Activated T-helper 2 cell treated with anti-CD3 and anti-CD28 coated beads, Interferon-gamma antibody, Interleukin-2, Interleukin-4, amounts not matched to agents 10 μg/mL and 5 μg/mL and 100 μg/mL, durations not matched to agents 14 hours and 24 hours and 36 hours (primary cell): ENCODE measurements at regions not wholly inside any gene's neighbourhood (a gene's known extent, or its start where the extent isn't known, plus 50 kb on each side); places are given as distances from the start of the nearest gene placed in this dataset.

Experiments used
- DNase-seq: peaks from one replicate; pipeline ENCODE4 v3.0.0; 2021; ENCODE audit warnings: low spot score
- H3K27ac Mint-ChIP-seq: one replicate; pipeline ENCODE4 v1.8.0; 2021; ENCODE audit warnings: mixed read lengths
- H3K27me3 Mint-ChIP-seq: one replicate; pipeline ENCODE4 v1.8.0; 2021; ENCODE audit warnings: low read depth, mixed read lengths
- H3K36me3 Mint-ChIP-seq: one replicate; pipeline ENCODE4 v1.8.0; 2021; ENCODE audit warnings: low read depth, mixed read lengths
- H3K4me1 Mint-ChIP-seq: one replicate; pipeline ENCODE4 v1.8.0; 2021; ENCODE audit warnings: low read depth, mixed read lengths
- H3K4me3 Mint-ChIP-seq: one replicate; pipeline ENCODE4 v1.8.0; 2021; ENCODE audit warnings: low read depth, mild to moderate bottlenecking, moderate library complexity, mixed read lengths
- H3K9me3 Mint-ChIP-seq: one replicate; pipeline ENCODE4 v1.8.0; 2021; ENCODE audit warnings: mixed read lengths
- intact Hi-C: fragments of 100-400 bp; cut with micrococcal nuclease; formaldehyde crosslinking; loops from one replicate; pipeline ENCODE4 v1.15.1; 2023

- H3K36me3 Mint-ChIP-seq, result no peaks in the 10 kb centered on the region
- H3K27me3 Mint-ChIP-seq, result no peaks in the 10 kb centered on the region
- H3K27ac Mint-ChIP-seq, result no peak overlapping the region
- no peaks in the 10 kb centered on the region for H3K9me3 Mint-ChIP-seq
- intact Hi-C loops, result no loop called here
- no peaks in the 10 kb centered on the region for H3K4me1 Mint-ChIP-seq
- H3K4me3 Mint-ChIP-seq, result no peak overlapping the region
- DNase-seq, result no peak
These were observed 128.9 kb upstream of the TARS1 start for GRCh38 chr5:33311893-33312292.

- no peaks in the 10 kb centered on the region for H3K27me3 Mint-ChIP-seq
- no peaks in the 10 kb centered on the region for H3K9me3 Mint-ChIP-seq
- H3K4me1 Mint-ChIP-seq, result no peaks in the 10 kb centered on the region
- no peak overlapping the region for H3K4me3 Mint-ChIP-seq
- no peak for DNase-seq
- H3K27ac Mint-ChIP-seq, result no peak overlapping the region
- intact Hi-C loops, result no loop called here
- H3K36me3 Mint-ChIP-seq, result no peaks in the 10 kb centered on the region
These were observed 127.9 kb upstream of the TARS1 start for GRCh38 chr5:33312571-33313549.

DNA sequence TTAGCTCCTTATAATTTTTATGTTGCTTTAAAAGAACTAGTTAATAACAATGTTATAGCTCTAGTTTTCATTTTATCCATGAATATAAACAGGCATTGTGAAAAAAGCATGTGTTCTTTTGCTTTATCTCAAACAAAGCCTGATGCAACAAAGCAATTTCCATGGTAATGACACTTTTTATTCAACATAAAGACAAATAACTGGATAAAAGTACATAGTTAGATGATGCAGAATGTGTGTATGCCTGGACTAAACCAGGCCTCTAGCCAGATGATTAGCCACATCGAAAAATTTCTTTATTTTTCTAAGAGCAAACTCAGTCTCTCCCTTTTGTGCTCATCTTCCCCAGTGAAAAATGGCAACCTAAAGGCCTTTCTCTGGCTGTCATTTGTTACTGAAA is 125.6 kb upstream of the TARS1 start:
- no peak overlapping the region for H3K27ac Mint-ChIP-seq
- no peaks in the 10 kb centered on the region for H3K4me1 Mint-ChIP-seq
- no peak for DNase-seq
- no peak overlapping the region for H3K4me3 Mint-ChIP-seq
- H3K36me3 Mint-ChIP-seq, result no peaks in the 10 kb centered on the region
- H3K9me3 Mint-ChIP-seq, result no peaks in the 10 kb centered on the region
- H3K27me3 Mint-ChIP-seq, result no peaks in the 10 kb centered on the region
- intact Hi-C loops, result no loop called here

DNA sequence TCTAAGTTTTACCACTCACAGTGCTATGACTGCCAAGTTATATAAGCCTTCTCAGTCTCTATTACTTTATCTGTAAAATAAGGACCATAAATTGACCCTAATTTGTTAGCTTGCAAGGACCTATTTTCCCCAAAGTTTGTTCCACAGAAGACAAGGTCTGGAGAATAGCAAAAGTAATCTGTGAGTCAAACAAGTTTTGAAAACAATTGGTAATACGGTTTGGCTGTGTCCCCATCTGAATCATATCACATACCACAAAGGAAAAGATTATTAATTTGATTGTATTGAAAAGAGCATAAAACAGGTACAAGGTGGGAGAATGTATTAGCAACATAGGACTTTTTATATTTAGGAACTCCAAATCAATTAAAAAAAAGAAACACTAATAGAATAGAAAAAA is 124.0 kb upstream of the TARS1 start:
- Mint-ChIP-seq H3K27me3 (no peaks in the 10 kb centered on the region), H3K4me3 (no peak overlapping the region), H3K36me3 (no peaks in the 10 kb centered on the region), H3K4me1 (no peaks in the 10 kb centered on the region), H3K27ac (no peak overlapping the region), H3K9me3 (no peaks in the 10 kb centered on the region)
- DNase-seq, result no peak
- intact Hi-C loops, result no loop called here

DNA sequence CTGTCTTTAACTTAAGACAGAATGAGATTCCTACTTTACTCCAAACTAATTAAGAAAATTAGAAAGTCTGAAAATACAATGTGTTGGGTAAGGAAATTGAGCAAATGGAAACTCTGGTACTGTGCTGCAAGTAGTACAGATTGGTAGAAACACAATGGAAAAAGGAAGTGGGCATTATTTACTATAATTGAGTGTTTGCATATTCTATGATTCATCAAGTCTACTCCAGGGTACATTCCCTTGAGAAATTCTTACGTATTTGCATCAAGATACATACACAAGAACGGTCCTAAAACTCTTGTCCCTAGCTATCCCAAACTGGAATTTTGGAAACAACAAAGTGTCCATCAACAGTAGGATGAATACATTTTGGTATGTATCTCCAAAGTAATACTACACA is 123.5 kb upstream of the TARS1 start:
- intact Hi-C loops, result no loop called here
- DNase-seq, result no peak
- no peak overlapping the region for H3K27ac Mint-ChIP-seq
- H3K27me3 Mint-ChIP-seq, result no peaks in the 10 kb centered on the region
- H3K4me1 Mint-ChIP-seq, result no peaks in the 10 kb centered on the region
- no peak overlapping the region for H3K4me3 Mint-ChIP-seq
- H3K36me3 Mint-ChIP-seq, result no peaks in the 10 kb centered on the region
- no peaks in the 10 kb centered on the region for H3K9me3 Mint-ChIP-seq

DNA sequence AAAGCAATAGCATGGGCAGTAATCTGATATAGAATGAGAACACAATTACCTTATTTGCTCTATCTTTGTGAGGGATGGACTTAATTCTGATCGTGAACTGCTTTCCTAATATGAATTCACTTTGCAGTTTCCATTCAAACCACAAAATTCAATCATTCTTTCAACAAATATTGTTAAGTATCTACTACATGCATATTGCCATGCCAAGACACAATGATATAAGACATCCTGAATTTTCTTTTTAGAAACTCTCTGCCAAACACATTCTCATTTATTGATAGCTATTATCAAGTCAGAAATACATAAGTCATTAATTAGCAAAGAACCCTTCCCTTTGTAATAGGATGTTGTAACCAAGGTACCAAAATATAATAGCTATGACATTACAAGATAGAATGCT is 121.6 kb upstream of the TARS1 start:
- intact Hi-C loops, result no loop called here
- H3K9me3 Mint-ChIP-seq, result no peaks in the 10 kb centered on the region

GRCh38 chr5:33319841-33320240 is 120.9 kb upstream of the TARS1 start:
- no peak overlapping the region for H3K4me3 Mint-ChIP-seq
- no peaks in the 10 kb centered on the region for H3K4me1 Mint-ChIP-seq
- H3K27ac Mint-ChIP-seq, result no peak overlapping the region
- no peak for DNase-seq
- H3K36me3 Mint-ChIP-seq, result no peaks in the 10 kb centered on the region
- H3K27me3 Mint-ChIP-seq, result no peaks in the 10 kb centered on the region
- intact Hi-C loops, result no loop called here
- H3K9me3 Mint-ChIP-seq, result no peaks in the 10 kb centered on the region

More for the DNA sequence above, 121.6 kb upstream of the TARS1 start:
- no peaks in the 10 kb centered on the region for H3K27me3 Mint-ChIP-seq
- no peak overlapping the region for H3K4me3 Mint-ChIP-seq
- no peak for DNase-seq
- no peaks in the 10 kb centered on the region for H3K36me3 Mint-ChIP-seq
- H3K4me1 Mint-ChIP-seq, result no peaks in the 10 kb centered on the region
- no peak overlapping the region for H3K27ac Mint-ChIP-seq

GRCh38 chr5:33321026-33321425 is 119.7 kb upstream of the TARS1 start:
- intact Hi-C loops, result no loop called here
- H3K4me3 Mint-ChIP-seq, result no peak overlapping the region
- H3K9me3 Mint-ChIP-seq, result no peaks in the 10 kb centered on the region
- H3K36me3 Mint-ChIP-seq, result no peaks in the 10 kb centered on the region
- no peak for DNase-seq
- H3K27me3 Mint-ChIP-seq, result no peaks in the 10 kb centered on the region
- H3K27ac Mint-ChIP-seq, result no peak overlapping the region
- no peaks in the 10 kb centered on the region for H3K4me1 Mint-ChIP-seq

- Mint-ChIP-seq H3K36me3 (no peaks in the 10 kb centered on the region), H3K27me3 (no peaks in the 10 kb centered on the region), H3K9me3 (no peaks in the 10 kb centered on the region), H3K4me3 (no peak overlapping the region), H3K4me1 (no peaks in the 10 kb centered on the region), H3K27ac (no peak overlapping the region)
- intact Hi-C loops, result no loop called here
- DNase-seq, result no peak
These were observed 118.1 kb upstream of the TARS1 start for GRCh38 chr5:33322632-33323031.

- no peak for DNase-seq
- no peaks in the 10 kb centered on the region for H3K36me3 Mint-ChIP-seq
- intact Hi-C loops, result no loop called here
- H3K4me1 Mint-ChIP-seq, result no peaks in the 10 kb centered on the region
- H3K9me3 Mint-ChIP-seq, result no peaks in the 10 kb centered on the region
- H3K4me3 Mint-ChIP-seq, result no peak overlapping the region
- no peak overlapping the region for H3K27ac Mint-ChIP-seq
- no peaks in the 10 kb centered on the region for H3K27me3 Mint-ChIP-seq
These were observed 116.0 kb upstream of the TARS1 start for GRCh38 chr5:33324667-33325307.

DNA sequence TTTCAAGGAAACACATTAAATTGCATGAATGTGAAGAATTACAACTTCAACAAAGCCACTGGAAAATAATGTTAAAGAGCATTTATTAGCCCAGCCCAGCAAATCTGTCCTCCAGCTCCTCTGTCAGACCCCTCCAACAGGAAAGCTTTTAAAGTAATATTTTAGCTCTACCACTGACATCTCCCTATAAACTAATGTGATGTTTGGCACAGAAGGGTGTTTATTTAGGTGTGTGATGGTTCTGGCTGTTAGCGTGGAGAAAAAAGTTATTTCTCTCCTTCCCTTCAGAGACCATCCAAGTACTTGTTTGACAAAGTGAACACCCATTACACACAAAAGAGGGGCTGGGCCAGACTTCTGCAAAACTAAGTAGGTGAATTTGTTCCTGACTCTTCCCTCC is 111.9 kb upstream of the TARS1 start:
- no peaks in the 10 kb centered on the region for H3K4me1 Mint-ChIP-seq
- no peaks in the 10 kb centered on the region for H3K27me3 Mint-ChIP-seq
- no peak overlapping the region for H3K4me3 Mint-ChIP-seq
- intact Hi-C loops, result no loop called here
- no peaks in the 10 kb centered on the region for H3K9me3 Mint-ChIP-seq
- H3K27ac Mint-ChIP-seq, result no peak overlapping the region
- DNase-seq, result no peak
- H3K36me3 Mint-ChIP-seq, result no peaks in the 10 kb centered on the region

DNA sequence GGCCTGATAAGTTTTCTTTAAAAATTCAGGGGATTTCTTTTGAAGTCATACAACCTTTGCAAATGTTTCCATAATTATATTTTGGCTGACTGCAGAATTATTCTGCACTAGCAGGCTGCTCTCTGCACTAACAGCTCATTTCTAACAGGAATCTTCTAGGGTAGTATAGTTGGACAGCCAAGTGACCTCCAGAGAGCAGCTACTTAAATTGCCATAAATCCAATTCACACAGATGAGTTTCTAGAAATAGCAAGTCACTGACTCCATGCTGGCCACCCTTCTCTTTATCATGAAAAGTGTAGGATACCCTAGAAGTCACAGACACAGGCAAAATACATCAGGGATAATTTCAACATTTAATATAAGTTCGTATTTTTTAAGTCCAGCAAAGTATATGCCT is 110.9 kb upstream of the TARS1 start:
- Mint-ChIP-seq H3K27ac (no peak overlapping the region), H3K9me3 (no peaks in the 10 kb centered on the region), H3K4me3 (no peak overlapping the region), H3K27me3 (no peaks in the 10 kb centered on the region), H3K4me1 (no peaks in the 10 kb centered on the region), H3K36me3 (no peaks in the 10 kb centered on the region)
- intact Hi-C loops, result no loop called here
- DNase-seq, result no peak

DNA sequence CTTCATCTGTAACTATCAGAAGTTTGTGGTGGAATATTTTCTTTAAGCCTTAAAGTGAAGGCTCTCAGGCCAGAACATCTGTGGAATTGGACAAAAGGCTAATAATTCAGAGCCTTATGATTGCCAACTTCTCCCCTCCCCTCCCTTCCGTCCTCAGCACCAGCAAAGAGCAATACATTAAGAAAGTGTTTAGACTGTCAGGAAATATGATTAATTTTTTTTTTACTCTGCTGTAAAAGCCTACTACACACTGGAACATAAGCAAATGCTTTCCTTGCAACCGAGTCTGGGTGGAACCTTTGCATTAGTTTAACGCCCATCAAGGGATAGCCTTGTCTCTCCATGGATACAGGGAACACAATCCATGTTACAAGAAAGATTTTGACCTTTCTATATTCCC is 110.3 kb upstream of the TARS1 start:
- DNase-seq, result no peak
- no peaks in the 10 kb centered on the region for H3K27me3 Mint-ChIP-seq
- intact Hi-C loops, result no loop called here
- no peaks in the 10 kb centered on the region for H3K36me3 Mint-ChIP-seq
- no peaks in the 10 kb centered on the region for H3K9me3 Mint-ChIP-seq
- H3K27ac Mint-ChIP-seq, result no peak overlapping the region
- no peak overlapping the region for H3K4me3 Mint-ChIP-seq
- no peaks in the 10 kb centered on the region for H3K4me1 Mint-ChIP-seq
